GM23338 (cell line): ENCODE measurements at regions not wholly inside any gene's neighbourhood (a gene's known extent, or its start where the extent isn't known, plus 50 kb on each side); places are given as distances from the start of the nearest gene placed in this dataset.

Experiments used
- ATAC-seq: fragments of 200-7000 bp; cut with Tn5 transposase; 3 replicates; pipeline ENCODE4 v1.9.1; 2020
- DNase-seq: peaks from one replicate; pipeline ENCODE4 v3.0.0-alpha.2; 2015; ENCODE audit warnings: low spot score
- H2AFZ ChIP-seq: fragments of 200-600 bp; sonication (generic); 2 replicates; pipeline ENCODE4 v1.8.0; 2016; ENCODE audit warnings: antibody characterized with exemption, mild to moderate bottlenecking, moderate library complexity
- H3F3A ChIP-seq: fragments of 200-600 bp; sonication (generic); replicated peaks from 2 replicates; pipeline ENCODE4 v1.8.0; 2017; ENCODE audit warnings: antibody characterized with exemption, mixed run types, low read depth
- H3K27ac ChIP-seq: fragments of 200-600 bp; sonication (generic); 2 replicates; pipeline ENCODE4 v1.6.1; 2016; ENCODE audit warnings: low read depth
- H3K27me3 ChIP-seq: fragments of 200-600 bp; sonication (generic); 2 replicates; pipeline ENCODE4 v1.8.0; 2016; ENCODE audit warnings: mild to moderate bottlenecking, mixed run types, moderate library complexity; ENCODE audit not compliant: insufficient read depth
- H3K36me3 ChIP-seq: fragments of 200-600 bp; sonication (generic); 2 replicates; pipeline ENCODE4 v1.8.0; 2016; ENCODE audit warnings: mild to moderate bottlenecking; ENCODE audit not compliant: insufficient read depth
- H3K4me1 ChIP-seq: fragments of 200-600 bp; sonication (generic); 2 replicates; pipeline ENCODE4 v1.8.0; 2016; ENCODE audit warnings: mild to moderate bottlenecking, moderate library complexity; ENCODE audit not compliant: insufficient read depth
- H3K4me2 ChIP-seq: fragments of 200-600 bp; sonication (generic); 2 replicates; pipeline ENCODE4 v1.7.1; 2017; ENCODE audit warnings: mixed run types
- H3K4me3 ChIP-seq: fragments of 200-600 bp; sonication (generic); 2 replicates; pipeline ENCODE4 v1.6.1; 2016; ENCODE audit warnings: mixed run types
- H3K79me2 ChIP-seq: fragments of 200-600 bp; sonication (generic); replicated peaks from 2 replicates; pipeline ENCODE4 v1.8.0; 2017; ENCODE audit warnings: mild to moderate bottlenecking; ENCODE audit not compliant: insufficient read depth
- H3K9me2 ChIP-seq: fragments of 200-600 bp; sonication (generic); 2 replicates; pipeline ENCODE4 v1.8.0; 2017; ENCODE audit not compliant: insufficient read depth
- H4K20me1 ChIP-seq: fragments of 200-600 bp; sonication (generic); replicated peaks from 2 replicates; pipeline ENCODE4 v1.8.0; 2017; ENCODE audit warnings: mild to moderate bottlenecking; ENCODE audit not compliant: insufficient read depth
- H3K27ac Mint-ChIP-seq: 2 replicates; pipeline ENCODE4 v1.8.0; 2020; ENCODE audit warnings: inconsistent platforms, mild to moderate bottlenecking, moderate library complexity, mixed read lengths
- H3K27me3 Mint-ChIP-seq: 3 replicates; pipeline ENCODE4 v1.8.0; 2022; ENCODE audit warnings: low read depth, mild to moderate bottlenecking, moderate library complexity, mixed read lengths, inconsistent platforms; ENCODE audit not compliant: insufficient read depth, poor library complexity
- H3K36me3 Mint-ChIP-seq: 3 replicates; pipeline ENCODE4 v1.8.0; 2021; ENCODE audit warnings: low read depth, mild to moderate bottlenecking, inconsistent platforms, moderate library complexity, mixed read lengths
- H3K4me1 Mint-ChIP-seq: 3 replicates; pipeline ENCODE4 v1.8.0; 2020; ENCODE audit warnings: mild to moderate bottlenecking, inconsistent platforms, mixed read lengths
- H3K4me3 Mint-ChIP-seq: 3 replicates; pipeline ENCODE4 v1.8.0; 2021; ENCODE audit warnings: moderate library complexity, mild to moderate bottlenecking, inconsistent platforms, mixed read lengths
- H3K9me3 Mint-ChIP-seq: 3 replicates; pipeline ENCODE4 v1.8.0; 2020; ENCODE audit warnings: moderate library complexity, mild to moderate bottlenecking, inconsistent platforms, mixed read lengths
- CREB1 ChIP-seq: fragments of 250-450 bp; sonication (Bioruptor Pico); IDR thresholded peaks from 2 replicates; pipeline ENCODE4 v1.5.0; 2020; ENCODE audit warnings: low read depth, mild to moderate bottlenecking, moderate library complexity
- CTCF ChIP-seq, 2 experiments: fragments of 200-600 bp in 1 of 2; sonication (generic) in 1 of 2; conservative IDR thresholded peaks; 2 replicates each; pipeline versions ENCODE4 v1.5.1 to v1.6.1; 2016 to 2017; ENCODE audit warnings: antibody characterized with exemption in 2 of 2, low read depth in 2 of 2, mild to moderate bottlenecking in 2 of 2, moderate library complexity in 1 of 2
- EZH2 ChIP-seq: fragments of 200-600 bp; sonication (generic); IDR thresholded peaks from one replicate; pipeline ENCODE4 v1.8.0; 2017; ENCODE audit warnings: antibody characterized with exemption, mild to moderate bottlenecking, low read depth; ENCODE audit not compliant: unreplicated experiment
- EZH2phosphoT487 ChIP-seq: fragments of 200-600 bp; sonication (generic); IDR thresholded peaks from one replicate; pipeline ENCODE4 v1.8.1; 2018; ENCODE audit warnings: antibody characterized with exemption; ENCODE audit not compliant: unreplicated experiment
- JUNB ChIP-seq: IDR thresholded peaks from one replicate; pipeline ENCODE4 v1.6.1; 2016; ENCODE audit warnings: antibody characterized with exemption; ENCODE audit not compliant: unreplicated experiment
- NANOG ChIP-seq: IDR thresholded peaks from 2 replicates; pipeline ENCODE4 v1.6.1; 2016; ENCODE audit warnings: antibody characterized with exemption, borderline replicate concordance
- POLR2AphosphoS5 ChIP-seq: IDR thresholded peaks from 2 replicates; pipeline ENCODE4 v1.6.1; 2016; ENCODE audit warnings: antibody characterized with exemption, low read depth
- REST ChIP-seq: IDR thresholded peaks from one replicate; pipeline ENCODE4 v1.6.1; 2018; ENCODE audit warnings: antibody characterized with exemption; ENCODE audit not compliant: unreplicated experiment
- STAT1 ChIP-seq: IDR thresholded peaks from one replicate; pipeline ENCODE4 v1.6.1; 2016; ENCODE audit warnings: antibody characterized with exemption; ENCODE audit not compliant: unreplicated experiment
- ZNF114 ChIP-seq: fragments of 250-450 bp; sonication (Bioruptor Pico); IDR thresholded peaks from 2 replicates; pipeline ENCODE4 v1.5.0; 2020; ENCODE audit warnings: mild to moderate bottlenecking, moderate library complexity
- ZNF331 ChIP-seq: fragments of 250-450 bp; sonication (Bioruptor Pico); IDR thresholded peaks from 2 replicates; pipeline ENCODE4 v1.5.0; 2020; ENCODE audit warnings: low read depth, mild to moderate bottlenecking, moderate library complexity
- ZNF462 ChIP-seq: fragments of 250-450 bp; sonication (Bioruptor Pico); IDR thresholded peaks from 2 replicates; pipeline ENCODE4 v1.5.0; 2020; ENCODE audit warnings: mild to moderate bottlenecking, moderate library complexity
- TF ChIP-seq, protein P1 (sequence below): IDR thresholded peaks from 2 replicates; pipeline ENCODE4 v1.6.1; 2016; ENCODE audit warnings: antibody characterized with exemption

- Mint-ChIP-seq H3K27me3 (no peaks in the 10 kb centered on the region), H3K36me3 (no peaks in the 10 kb centered on the region), H3K4me3 (no peak overlapping the region), H3K27ac (no peak overlapping the region), H3K4me1 (no peaks in the 10 kb centered on the region; the same call in 2 of the 3 replicates), H3K9me3 (no peaks in the 10 kb centered on the region)
- Histone ChIP-seq H3K27me3 (no peaks in the 10 kb centered on the region), H3F3A (no peaks in the 10 kb centered on the region), H3K36me3 (no peaks in the 10 kb centered on the region), H3K4me2 (no peak overlapping the region), H2AFZ (peak overlapping the region; percentile 0; the same call in 1 of the 2 replicates), H3K9me2 (no peaks in the 10 kb centered on the region; the same call in 1 of the 2 replicates), H3K27ac (no peak overlapping the region), H4K20me1 (no peaks in the 10 kb centered on the region), H3K4me1 (no peaks in the 10 kb centered on the region), H3K4me3 (no peak overlapping the region), H3K79me2 (no peaks in the 10 kb centered on the region)
- ATAC-seq: no peak
- TF ChIP-seq POLR2AphosphoS5 (no peak), EZH2phosphoT487 (no peak), REST (no peak), CREB1 (no peak), ZNF114 (no peak), ZNF462 (CRISPR knock-in tag) (no peak), NANOG (no peak), EZH2 (no peak), CTCF (conservative IDR thresholded peaks at IDR 0.05; ENCODE audit: low read depth in 2 of 2) (no peak), JUNB (no peak), ZNF331 (CRISPR knock-in tag) (no peak), STAT1 (no peak)
- TF ChIP-seq, protein P1, sequence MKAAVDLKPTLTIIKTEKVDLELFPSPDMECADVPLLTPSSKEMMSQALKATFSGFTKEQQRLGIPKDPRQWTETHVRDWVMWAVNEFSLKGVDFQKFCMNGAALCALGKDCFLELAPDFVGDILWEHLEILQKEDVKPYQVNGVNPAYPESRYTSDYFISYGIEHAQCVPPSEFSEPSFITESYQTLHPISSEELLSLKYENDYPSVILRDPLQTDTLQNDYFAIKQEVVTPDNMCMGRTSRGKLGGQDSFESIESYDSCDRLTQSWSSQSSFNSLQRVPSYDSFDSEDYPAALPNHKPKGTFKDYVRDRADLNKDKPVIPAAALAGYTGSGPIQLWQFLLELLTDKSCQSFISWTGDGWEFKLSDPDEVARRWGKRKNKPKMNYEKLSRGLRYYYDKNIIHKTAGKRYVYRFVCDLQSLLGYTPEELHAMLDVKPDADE: no peak
- no peak for DNase-seq
These were observed 152.2 kb upstream of the NR5A2 start for GRCh38 chr1:199875337-199875736.
